IMR-90 (cell line): ENCODE measurements at regions not wholly inside any gene's neighbourhood (a gene's known extent, or its start where the extent isn't known, plus 50 kb on each side); places are given as distances from the start of the nearest gene placed in this dataset.

ENCODE experiments used
- CEBPB ChIP-seq: IDR thresholded peaks from 2 replicates; pipeline ENCODE4 v1.6.1; 2012; ENCODE audit warnings: low read depth, low read length, improper control_type of control experiment
- CTCF ChIP-seq: conservative IDR thresholded peaks from 2 replicates; pipeline ENCODE4 v1.5.1; 2012; ENCODE audit warnings: mild to moderate bottlenecking, low read depth, low read length, improper control_type of control experiment
- MAFK ChIP-seq: IDR thresholded peaks from 2 replicates; pipeline ENCODE4 v1.6.1; 2012; ENCODE audit warnings: low read depth, low read length, improper control_type of control experiment
- MXI1 ChIP-seq: IDR thresholded peaks from 2 replicates; pipeline ENCODE4 v1.6.1; 2012; ENCODE audit warnings: low read depth, mild to moderate bottlenecking, low read length, moderate library complexity, borderline replicate concordance
- NFE2L2 ChIP-seq: fragments of 150-350 bp; IDR thresholded peaks from 2 replicates; pipeline ENCODE4 v1.6.1; 2016; ENCODE audit warnings: low read depth, mild to moderate bottlenecking, low read length
- RAD21 ChIP-seq: IDR thresholded peaks from 2 replicates; pipeline ENCODE4 v1.6.1; 2012; ENCODE audit warnings: low read length, improper control_type of control experiment
- RCOR1 ChIP-seq: IDR thresholded peaks from 2 replicates; pipeline ENCODE4 v1.6.1; 2012; ENCODE audit warnings: mild to moderate bottlenecking, low read length, improper control_type of control experiment; ENCODE audit not compliant: insufficient replicate concordance
- SMC3 ChIP-seq: fragments of 150-350 bp; IDR thresholded peaks from 2 replicates; pipeline ENCODE4 v1.6.1; 2016; ENCODE audit warnings: low read depth, mild to moderate bottlenecking, antibody characterized with exemption, low read length, moderate library complexity

- TF ChIP-seq CTCF (no peak), RAD21 (no peak), MAFK (no peak), NFE2L2 (no peak), RCOR1 (no peak), CEBPB (peak; percentile 16; the same call in 1 of the 2 replicates), MXI1 (no peak), SMC3 (no peak)
Measured at GRCh38 chr9:4929917-4930316, 55.2 kb upstream of the JAK2 start.
